ENCODE measurements at regions not wholly inside any gene's neighbourhood (a gene's known extent, or its start where the extent isn't known, plus 50 kb on each side); places are given as distances from the start of the nearest gene placed in this dataset.
A peak's percentile ranks its signal among the peaks of the same experiment; 100 is the strongest.

DNA sequence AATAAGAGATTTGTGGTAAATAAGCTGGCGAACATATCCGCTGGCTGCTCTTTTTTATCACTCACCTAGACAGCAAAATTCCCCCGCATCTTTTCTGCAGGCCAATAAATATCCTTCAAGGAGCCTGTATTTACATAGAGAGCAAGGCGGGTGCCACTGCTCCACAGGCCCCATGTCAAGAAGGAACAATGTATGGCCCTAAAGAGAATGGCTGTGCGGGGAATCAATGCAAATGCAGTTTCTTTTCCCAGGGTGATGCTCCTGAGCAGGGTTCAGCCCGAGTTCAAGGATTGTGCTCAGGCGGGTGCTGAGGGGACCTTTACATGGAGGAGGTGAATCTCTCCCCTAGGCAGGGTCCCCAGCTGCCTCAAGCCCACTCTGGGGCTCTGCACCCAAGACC lies 494.2 kb upstream of the ZMIZ1 start:
- no peak for DNase-seq

DNA sequence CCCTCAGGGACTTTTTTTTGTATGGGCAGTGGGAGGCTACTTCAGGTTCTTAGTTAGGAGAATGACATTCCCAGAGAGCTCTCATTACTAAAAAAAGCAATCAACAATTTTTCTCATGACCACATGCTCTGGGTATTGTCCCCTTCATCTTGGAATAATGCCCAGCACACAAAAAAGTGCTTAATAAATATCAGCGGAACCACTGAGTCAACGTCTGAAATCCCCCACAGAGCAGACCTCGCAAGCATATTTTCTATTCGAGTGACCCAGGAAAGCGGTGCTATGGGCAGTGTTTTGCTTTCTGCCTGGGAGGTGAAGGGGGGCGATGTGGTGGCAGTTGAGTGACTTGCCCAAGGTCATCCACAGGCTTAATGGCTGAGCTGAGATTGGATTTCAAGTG lies 493.4 kb upstream of the ZMIZ1 start:
- DNase-seq: no peak

DNA sequence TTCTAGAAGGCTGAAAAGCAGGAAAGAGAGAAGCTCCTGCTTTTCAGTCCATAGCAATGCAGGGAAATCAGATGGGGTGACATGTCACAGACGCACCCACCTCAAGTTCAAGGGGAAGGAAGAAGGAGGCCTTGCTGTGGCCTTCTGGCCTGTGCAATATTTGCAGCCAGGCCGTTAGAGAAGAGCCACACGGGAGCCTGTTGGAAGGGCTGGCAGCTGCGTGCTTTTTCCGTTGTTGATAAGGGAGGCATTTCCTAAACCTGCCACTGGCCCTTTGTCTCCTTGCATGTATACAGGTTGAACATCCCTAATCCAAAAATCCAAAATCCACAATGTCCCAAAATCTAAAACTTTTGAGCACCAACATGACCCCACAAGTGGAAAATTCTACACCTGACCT lies 492.5 kb upstream of the ZMIZ1 start:
- DNase-seq: no peak

DNA sequence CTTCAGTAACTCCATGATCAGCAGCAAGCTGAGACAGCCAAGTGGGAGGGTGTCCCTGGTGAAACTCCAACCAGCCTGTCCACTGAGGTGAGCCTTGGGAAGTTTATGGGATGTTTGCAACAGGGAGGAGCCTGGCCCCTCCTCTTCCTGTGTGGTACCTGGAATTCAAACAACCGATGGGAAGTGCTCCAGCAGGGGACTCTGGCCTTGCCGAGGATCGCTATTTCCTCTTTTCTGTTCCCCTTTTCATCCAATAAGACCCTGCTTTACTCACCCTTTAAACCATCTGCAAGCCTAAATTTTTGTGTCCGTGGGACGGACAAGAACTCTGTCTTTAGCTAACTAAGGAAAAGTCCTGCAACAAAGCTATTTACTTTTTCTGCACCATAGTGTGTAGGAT lies 491.1 kb upstream of the ZMIZ1 start:
- DNase-seq: no peak

DNA sequence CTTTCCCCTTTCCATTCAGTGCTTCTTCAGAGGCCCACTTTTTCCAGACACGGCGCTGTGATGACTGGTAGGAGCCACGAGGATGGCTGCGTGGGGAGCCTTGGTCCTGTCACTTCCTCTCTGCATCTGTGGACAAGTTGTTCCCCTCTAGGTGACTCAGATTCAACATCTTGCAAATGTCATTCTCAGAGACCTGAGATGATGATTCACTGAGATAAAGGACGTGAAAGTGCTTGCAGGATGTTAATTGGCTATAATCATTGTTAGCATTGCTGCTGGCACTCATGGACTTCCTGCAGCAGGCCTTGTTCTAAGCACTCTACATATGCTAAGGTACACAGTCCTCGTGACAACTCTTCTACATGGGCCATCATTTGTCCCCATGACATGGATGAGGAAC lies 489.8 kb upstream of the ZMIZ1 start:
- peak; percentile 7 for DNase-seq

DNA sequence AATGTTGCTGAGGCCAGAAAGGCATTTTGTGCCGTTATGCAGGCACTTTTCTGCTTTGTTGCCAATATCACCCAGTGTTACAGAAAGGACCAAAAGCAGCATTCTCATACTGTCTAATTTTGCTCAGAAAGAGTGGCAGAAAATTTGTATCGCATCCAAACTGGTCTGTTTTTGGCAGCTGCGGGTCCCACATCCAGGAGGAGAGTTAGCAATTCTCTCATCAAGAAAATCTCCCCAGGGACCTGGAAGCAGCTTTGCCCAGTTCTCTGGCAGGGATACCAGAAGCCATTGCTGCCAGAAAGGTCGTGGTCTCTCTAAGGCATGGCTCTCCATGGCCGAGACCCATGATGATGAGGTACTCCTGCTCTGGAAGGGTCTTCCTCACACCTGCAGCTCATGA lies 489.2 kb upstream of the ZMIZ1 start:
- no peak for DNase-seq

DNA sequence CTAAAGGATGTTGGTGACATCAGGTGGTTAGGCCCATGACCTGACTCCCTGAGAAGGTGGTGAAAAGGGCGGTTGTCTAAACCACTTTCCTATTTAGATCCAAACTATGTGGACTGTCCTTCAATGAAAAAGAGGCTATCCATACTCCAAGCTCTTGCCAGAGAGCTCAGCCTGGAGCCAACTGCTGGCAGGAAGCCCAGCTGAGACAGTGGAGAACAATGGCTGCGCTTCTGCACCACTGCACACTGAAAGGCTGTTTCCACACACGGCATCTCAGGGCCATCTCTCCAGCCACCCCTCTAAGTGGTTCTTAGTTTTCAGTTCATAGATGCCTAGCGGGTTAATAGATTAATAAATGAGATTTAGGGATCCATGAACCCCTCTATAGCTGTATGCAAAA lies 488.8 kb upstream of the ZMIZ1 start:
- no peak for DNase-seq

DNA sequence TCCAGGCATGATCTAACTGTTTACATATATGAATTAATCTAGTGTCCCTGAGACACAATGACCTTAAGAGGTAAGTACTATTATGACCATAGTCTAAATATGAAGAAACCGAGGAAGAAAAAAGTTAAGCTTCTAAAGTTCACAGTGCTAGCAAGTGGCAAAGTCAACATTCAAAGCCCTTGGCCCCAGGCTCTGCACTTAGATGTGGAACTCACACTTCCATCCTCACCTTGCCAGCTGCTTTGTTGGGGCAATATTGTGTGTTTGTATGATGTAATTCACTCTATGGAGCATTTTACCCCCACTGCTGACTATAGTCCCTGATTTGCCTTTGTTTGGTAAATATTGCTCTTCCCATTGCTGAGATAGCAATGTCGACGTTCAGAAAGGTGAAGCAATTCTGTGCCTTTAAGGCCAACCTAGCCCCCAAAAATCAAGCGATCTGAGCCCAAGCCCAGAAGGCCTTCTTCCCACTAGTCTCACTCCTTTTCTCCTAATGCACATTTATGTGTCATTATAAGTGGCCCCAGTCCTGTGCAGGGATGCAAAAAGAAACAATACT lies 487.6 kb upstream of the ZMIZ1 start:
- no peak for DNase-seq

DNA sequence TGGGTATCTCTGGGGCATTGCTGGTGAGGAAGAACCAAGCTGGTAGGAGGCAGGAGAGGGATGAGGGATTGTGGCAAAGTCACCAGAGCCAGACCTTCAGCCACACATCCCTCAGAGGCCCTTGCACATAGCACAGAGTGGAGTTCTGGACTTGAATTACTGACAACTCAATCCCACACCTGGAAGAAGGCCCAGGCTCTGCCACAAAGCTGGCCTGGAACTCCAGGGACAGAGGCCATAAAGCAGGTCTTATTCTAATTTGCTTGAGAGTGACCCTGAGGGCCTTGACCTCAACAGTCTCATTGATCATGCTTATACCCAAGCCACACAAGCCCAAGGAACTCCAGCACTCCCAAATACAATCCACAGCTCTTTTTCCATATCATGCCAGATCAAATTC lies 486.2 kb upstream of the ZMIZ1 start:
- DNase-seq: no peak

DNA sequence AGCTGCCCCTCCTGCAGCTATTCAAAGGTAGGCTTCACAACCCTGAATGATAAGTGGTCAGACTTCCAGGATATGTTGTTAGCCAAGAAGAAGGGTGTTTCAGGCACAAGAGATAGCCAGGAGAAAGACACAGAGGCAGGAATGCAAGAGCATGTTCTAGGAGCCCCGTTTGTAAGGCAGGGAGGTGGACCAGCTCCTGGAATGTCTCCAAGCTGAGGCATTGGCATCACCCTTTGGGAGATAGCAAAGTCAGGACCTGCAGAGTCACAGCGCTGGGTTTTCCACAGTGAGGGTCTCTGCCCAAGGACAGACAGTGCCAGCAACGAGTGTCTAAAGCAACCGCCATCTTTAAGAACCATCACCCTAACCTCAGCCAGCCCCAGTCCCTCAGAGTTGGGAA lies 484.5 kb upstream of the ZMIZ1 start:
- DNase-seq: no peak

DNA sequence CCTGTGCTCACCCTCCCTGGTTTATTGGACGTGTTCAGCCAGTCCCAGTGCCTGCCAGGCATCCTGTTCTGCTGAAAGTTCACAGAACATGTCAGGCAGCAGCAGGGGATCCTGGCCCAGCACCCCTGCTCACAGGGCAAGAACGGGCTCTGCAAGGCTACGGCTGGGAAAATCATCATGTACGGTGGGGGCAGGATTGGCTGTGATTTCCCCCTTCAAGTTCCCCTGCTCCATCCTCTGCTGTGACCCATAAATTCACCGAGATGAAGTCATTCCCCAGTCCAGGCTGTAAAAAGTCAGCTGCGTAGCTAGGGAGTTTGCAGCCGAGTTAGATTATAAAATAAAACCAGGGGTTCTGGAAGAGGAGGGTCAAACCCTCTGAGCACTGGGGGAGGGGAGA lies 484.1 kb upstream of the ZMIZ1 start:
- DNase-seq: no peak

DNA sequence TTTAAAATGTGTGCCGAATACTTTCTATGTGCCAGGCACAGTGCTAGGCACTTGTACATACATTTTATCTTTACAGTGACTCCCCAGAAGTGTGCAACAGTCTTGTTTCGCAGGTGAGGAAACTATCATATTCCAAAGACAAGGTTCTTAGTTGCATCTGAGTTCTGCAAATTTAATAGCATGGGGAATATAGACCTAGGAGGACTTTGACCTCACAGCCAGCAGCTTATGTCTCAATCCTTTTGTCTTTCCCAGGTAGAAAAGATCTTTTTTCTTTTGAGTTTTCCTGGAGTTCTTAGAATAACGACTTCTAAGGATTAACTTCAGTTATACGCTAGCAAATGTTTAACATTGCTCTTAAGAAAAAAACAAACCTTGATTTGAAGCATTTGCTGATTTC lies 482.8 kb upstream of the ZMIZ1 start:
- no peak for DNase-seq

DNA sequence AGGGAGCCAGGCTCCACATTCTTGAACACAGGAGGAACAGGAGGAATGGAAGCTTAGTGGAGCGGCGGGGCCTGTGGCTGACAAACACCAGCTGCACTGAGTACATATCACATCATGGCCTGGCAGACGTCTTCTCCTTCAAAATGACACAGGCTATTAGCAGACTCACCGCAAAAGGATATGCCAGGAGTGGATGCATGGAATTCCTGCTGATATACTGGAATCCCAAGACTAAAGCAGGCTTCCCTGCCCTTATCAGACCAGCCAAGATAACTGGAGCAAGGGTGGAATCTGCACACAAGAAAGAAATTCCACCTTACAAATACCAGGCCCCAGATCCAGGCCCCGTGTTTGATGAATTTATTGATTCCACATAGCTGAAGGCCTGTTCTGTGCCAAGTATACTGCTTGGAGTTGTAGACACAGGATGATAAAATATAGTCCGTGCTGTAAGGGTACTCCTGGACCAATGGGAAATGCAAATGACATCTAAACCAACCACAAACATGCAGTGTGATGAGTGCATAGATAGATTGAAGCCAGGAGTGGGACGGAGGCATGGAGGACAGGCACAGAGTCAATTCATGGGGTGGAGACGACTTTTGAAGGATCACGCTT lies 480.5 kb upstream of the ZMIZ1 start:
- no peak for DNase-seq

DNA sequence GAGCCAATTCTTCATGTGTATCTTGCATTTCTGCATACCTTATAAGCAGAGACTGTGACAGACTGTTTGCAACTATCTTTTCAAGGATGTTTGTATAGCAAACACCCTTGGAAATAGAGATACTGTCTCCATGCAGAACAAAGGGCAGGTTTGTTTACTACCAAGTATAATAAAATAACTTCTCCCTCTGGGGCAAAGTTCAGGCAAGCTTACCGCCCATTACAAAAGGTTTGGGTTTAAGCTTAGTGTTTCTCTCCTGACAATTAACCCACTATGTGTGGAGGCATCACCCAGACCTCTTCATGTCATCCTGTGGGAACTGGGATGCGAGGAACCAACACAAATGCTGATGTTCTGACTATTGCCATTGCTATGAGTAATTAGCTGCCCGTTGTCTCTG lies 479.1 kb upstream of the ZMIZ1 start:
- no peak for DNase-seq

DNA sequence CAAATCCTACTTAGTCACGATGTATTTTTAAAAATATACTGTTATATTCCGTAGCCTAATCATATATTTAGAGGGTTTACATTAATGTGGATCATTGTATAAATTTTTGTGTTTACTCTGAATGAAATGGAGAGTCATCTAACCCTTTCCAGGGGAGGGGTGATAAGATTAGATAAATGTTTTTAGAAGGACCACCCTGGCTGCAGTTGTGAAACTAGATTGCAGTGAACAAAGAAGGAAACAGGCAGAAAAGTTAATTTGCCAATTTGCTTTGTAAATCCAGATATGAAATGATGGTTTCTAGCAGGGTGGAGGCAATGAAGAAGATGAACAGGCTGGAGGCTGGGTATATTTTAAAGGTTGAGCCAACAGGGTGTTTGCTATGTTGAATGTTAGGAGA lies 477.7 kb upstream of the ZMIZ1 start:
- no peak for DNase-seq

DNA sequence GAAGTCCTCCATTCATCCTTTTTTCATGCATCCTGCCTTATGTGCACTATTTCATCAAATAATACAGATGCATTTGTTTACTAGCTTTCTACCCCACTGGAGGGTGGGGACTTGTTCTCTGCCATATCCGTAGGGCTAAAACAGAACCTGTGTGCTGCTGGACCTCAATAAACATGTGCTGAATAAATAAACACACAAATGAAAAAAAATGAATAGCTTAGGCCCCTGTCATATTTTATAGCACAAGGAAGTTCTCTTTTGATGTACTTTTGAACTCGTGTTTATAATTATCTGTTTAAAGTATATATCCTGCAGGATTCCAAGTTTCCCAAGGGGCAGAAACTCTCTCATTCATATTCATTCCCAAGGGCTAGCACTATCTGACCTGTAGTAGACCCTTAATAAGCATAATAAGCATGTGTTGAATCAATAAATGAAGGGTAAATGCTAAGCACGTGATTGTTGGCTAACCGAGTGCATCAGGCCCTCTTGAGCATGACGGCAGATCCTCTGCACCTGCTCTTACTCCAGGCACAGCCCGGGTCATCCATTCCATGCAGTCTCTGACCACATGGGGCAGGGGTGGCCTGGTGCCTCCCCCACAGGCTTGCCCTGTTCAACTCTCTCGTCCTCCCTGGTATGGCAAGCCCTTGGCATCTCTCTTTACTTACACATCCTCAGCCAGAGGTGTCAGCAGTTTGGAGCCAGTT lies 474.1 kb upstream of the ZMIZ1 start:
- DNase-seq: no peak

DNA sequence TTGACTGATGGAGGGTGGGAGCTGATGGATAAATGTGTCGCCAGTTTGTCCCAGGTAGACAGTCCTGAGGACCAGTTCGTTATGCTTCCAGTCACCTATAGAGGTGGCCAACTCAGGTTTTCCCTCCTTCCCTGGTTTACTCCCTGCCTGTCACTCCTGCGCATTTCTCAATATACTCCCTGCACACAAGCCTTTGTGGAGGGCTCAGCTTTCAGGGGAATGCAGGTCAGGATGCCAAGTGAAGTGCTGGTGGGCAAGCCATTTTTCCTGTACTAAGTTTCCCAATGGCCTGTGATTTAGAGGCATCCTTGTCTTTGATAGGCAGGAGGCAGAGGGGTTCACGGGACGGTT lies 473.5 kb upstream of the ZMIZ1 start:
- DNase-seq: no peak

DNA sequence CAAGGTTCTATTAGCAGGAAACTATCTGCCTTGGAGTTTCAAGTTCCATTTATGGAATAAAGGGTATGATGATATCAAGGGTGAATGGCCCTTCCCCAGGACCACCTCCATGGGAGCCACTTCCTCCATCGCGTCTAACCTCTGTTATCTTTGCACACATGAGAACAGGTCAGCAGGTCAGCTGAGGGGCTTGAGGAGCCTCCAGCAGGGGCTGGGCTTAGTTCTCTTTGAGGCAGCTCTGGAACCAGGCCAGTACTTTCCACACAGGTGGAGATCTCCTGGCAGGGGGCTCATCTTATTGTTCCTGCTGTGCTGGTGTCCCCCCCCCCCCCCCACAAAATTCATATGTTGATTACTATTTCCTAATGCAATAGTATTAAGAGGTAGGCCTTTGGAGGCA lies 472.2 kb upstream of the ZMIZ1 start:
- DNase-seq: no peak

DNA sequence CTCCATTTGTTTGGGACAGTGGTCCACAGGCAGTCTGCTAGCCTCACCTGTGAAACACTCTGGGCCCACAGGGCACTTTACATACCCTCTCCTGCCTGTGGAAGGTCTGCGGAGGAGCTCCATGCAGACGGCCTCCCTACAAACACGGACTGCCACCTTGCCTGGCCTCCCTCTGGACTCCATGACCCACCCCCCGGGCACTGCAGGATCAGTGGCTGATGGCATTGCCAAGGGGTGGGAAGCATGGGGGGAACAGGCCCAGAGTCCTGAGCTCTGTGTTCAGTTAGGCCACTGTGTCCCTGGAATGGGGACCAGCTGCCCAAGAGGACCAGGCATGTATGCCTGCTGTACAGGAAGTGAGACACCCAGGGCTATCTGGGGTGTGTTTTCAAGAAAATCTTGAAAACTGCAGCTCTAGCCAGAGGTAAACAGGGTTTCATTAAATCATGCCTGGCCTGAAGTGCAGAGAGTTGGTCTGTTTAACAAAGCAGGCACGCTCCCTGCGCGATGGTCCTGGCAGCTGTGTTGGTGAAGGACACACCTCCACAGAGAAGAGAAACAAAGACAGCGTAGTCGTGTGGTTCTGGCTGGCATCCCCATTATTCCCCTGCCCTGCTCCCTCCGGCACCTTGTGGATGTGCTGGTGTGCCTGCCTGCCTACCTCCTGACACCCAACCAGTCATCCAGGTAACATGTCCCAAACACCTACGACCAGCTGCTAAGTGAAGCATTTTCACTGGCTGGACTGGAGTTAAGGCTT lies 470.8 kb upstream of the ZMIZ1 start:
- DNase-seq: no peak

DNA sequence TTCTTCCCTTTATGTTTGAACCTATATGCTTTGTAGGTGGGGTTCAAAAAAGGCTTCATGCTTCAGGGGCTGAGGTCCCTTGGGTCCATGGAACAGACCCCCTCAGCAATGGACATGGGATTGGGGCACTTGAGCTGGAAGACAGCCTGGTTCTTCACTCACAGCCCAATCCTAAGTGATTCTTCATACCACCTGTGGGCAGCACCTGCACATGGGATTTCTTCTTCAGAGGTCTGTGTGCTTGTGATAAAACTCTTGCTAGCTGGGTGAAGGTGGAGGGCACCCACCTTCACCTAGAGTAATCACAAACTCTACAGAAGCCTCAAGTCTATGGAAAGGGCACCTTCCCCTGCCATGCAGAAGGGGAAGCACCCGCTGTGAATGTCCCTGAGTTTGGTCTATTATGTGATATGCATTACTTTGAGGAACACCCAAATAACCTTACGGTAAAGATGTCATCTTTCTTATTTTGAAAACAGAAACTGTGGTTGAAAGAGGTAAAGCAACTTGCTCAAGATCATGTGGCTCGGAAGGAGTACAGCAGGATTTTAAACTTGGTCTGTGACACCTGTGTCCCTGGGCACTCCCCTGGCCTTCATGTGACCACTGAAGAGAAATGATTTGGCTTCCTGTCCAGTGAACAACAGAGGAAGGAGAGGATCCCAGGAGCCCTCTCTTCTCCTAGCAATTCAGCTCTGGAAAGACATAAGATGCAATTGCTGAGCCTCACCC lies 469.5 kb upstream of the ZMIZ1 start:
- no peak for DNase-seq

DNA sequence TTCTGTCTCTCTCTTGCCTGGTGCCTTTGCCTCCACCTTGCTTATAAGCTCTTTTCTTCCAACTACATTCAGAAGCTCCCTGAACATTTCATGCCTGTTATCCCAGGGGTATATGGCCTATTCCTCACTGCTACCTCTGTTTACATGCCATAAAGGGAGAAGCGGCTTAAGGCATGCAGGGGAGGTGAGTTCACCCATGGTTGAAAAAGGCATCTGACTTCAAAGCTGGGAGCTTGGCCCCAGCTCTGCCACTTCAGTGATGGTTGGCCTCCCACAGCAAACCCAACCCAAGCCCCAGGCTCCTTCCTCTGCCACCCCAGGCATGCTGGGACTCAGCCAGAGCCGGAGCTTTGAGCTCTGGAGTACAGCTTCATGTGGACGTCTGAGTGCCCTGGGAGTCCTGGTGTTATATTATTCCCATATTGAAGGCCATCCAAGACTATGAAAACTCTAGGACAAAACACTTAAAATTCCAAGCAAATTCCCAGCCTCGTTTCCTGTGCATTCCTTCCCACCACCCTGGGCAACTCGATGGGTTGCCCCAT lies 468.6 kb upstream of the ZMIZ1 start:
- DNase-seq: no peak

DNA sequence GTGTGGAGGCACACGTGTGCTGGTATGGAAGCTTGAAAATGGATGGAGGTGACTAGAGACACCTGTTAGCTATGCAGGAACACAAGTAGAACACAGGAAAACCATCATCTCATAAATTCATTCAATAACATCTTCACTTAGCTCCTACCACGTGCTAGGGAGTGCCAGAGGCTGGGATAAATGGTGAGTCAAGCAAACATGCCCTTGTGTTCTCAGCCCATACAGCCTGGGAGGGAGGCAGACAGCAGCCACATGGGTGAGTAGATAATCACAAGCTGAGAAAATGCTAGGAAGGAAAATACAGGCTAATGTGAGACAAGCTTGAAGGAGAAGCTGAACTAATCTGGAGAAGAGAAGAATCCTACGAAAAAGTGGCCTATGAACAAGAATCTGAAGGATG lies 468.0 kb upstream of the ZMIZ1 start:
- DNase-seq: no peak

Data from activated T-cell treated with anti-CD3 and anti-CD28 coated beads for 4 hours (primary cell).